H9 (cell line): ENCODE measurements at regions not wholly inside any gene's neighbourhood (a gene's known extent, or its start where the extent isn't known, plus 50 kb on each side); places are given as distances from the start of the nearest gene placed in this dataset.
A peak's percentile ranks its signal among the peaks of the same experiment; 100 is the strongest.

Experiments used
- DNase-seq: peaks from one replicate; pipeline ENCODE4 v3.0.0-alpha.2; 2017
- H2AFZ ChIP-seq: one replicate; pipeline ENCODE4 v1.6.1; 2013; ENCODE audit warnings: mild to moderate bottlenecking, low read length, control low read depth, moderate library complexity
- H2AK5ac ChIP-seq: 2 replicates; pipeline ENCODE4 v1.6.1; 2013; ENCODE audit warnings: low read length, control low read depth, mixed read lengths; ENCODE audit not compliant: insufficient read length
- H2BK120ac ChIP-seq: one replicate; pipeline ENCODE4 v1.6.1; 2013; ENCODE audit warnings: low read depth, mild to moderate bottlenecking, low read length, control low read depth, inconsistent platforms; ENCODE audit not compliant: poor library complexity, severe bottlenecking
- H2BK12ac ChIP-seq: 2 replicates; pipeline ENCODE4 v1.6.1; 2013; ENCODE audit warnings: low read length, control low read depth, mixed read lengths, low read depth; ENCODE audit not compliant: insufficient read length
- H2BK15ac ChIP-seq: 2 replicates; pipeline ENCODE4 v1.6.1; 2013; ENCODE audit warnings: low read depth, low read length, control low read depth
- H2BK20ac ChIP-seq: one replicate; pipeline ENCODE4 v1.6.1; 2013; ENCODE audit warnings: low read depth, mild to moderate bottlenecking, low read length, control low read depth, inconsistent platforms; ENCODE audit not compliant: poor library complexity, severe bottlenecking
- H2BK5ac ChIP-seq: 2 replicates; pipeline ENCODE4 v1.6.1; 2013; ENCODE audit warnings: low read length, control low read depth, mixed read lengths; ENCODE audit not compliant: insufficient read length
- H3K14ac ChIP-seq: 2 replicates; pipeline ENCODE4 v1.6.1; 2013; ENCODE audit warnings: low read length, control low read depth; ENCODE audit not compliant: insufficient read depth
- H3K18ac ChIP-seq: 2 replicates; pipeline ENCODE4 v1.6.1; 2013; ENCODE audit warnings: low read depth, mild to moderate bottlenecking, mixed read lengths, low read length, control low read depth; ENCODE audit not compliant: insufficient read length
- H3K23ac ChIP-seq: 2 replicates; pipeline ENCODE4 v1.6.1; 2013; ENCODE audit warnings: low read length, control low read depth, mixed read lengths, low read depth; ENCODE audit not compliant: insufficient read length
- H3K23me2 ChIP-seq: 2 replicates; pipeline ENCODE4 v1.6.1; 2013; ENCODE audit warnings: low read depth, mild to moderate bottlenecking, mixed read lengths, low read length, control low read depth; ENCODE audit not compliant: insufficient read length, poor library complexity, severe bottlenecking
- H3K27ac ChIP-seq: 2 replicates; pipeline ENCODE4 v1.5.1; 2013; ENCODE audit warnings: low read length, control low read depth, mixed read lengths, low read depth; ENCODE audit not compliant: insufficient read length
- H3K27me3 ChIP-seq: 2 replicates; pipeline ENCODE4 v1.6.1; 2013; ENCODE audit warnings: low read length, control low read depth, inconsistent platforms; ENCODE audit not compliant: insufficient read depth
- H3K4ac ChIP-seq: 2 replicates; pipeline ENCODE4 v1.6.1; 2013; ENCODE audit warnings: low read depth, mild to moderate bottlenecking, control low read depth, inconsistent platforms, low read length, moderate library complexity
- H3K4me1 ChIP-seq: 2 replicates; pipeline ENCODE4 v1.6.1; 2013; ENCODE audit warnings: low read length, control low read depth, inconsistent platforms; ENCODE audit not compliant: insufficient read depth
- H3K4me2 ChIP-seq: 2 replicates; pipeline ENCODE4 v1.6.1; 2013; ENCODE audit warnings: low read length, control low read depth, mixed read lengths; ENCODE audit not compliant: insufficient read length, insufficient read depth
- H3K56ac ChIP-seq: 2 replicates; pipeline ENCODE4 v1.6.1; 2013; ENCODE audit warnings: low read depth, mild to moderate bottlenecking, mixed read lengths, low read length, control low read depth; ENCODE audit not compliant: insufficient read length
- H3K79me1 ChIP-seq: 2 replicates; pipeline ENCODE4 v1.6.1; 2013; ENCODE audit warnings: low read depth, mild to moderate bottlenecking, moderate library complexity, low read length, control low read depth, inconsistent platforms; ENCODE audit not compliant: insufficient read depth, poor library complexity, severe bottlenecking
- H3K79me2 ChIP-seq: 2 replicates; pipeline ENCODE4 v1.6.1; 2013; ENCODE audit warnings: low read length, control low read depth, inconsistent platforms; ENCODE audit not compliant: insufficient read depth
- H3K9ac ChIP-seq: 2 replicates; pipeline ENCODE4 v1.6.1; 2013; ENCODE audit warnings: low read length, control low read depth, mixed read lengths; ENCODE audit not compliant: insufficient read length; ENCODE audit errors: extremely low read depth
- H3K9me3 ChIP-seq: one replicate; pipeline ENCODE4 v1.6.1; 2013; ENCODE audit warnings: low read depth, low read length, inconsistent platforms; ENCODE audit not compliant: control insufficient read depth
- H3T11ph ChIP-seq: one replicate; pipeline ENCODE4 v1.6.1; 2013; ENCODE audit warnings: mild to moderate bottlenecking, low read length, control low read depth, inconsistent platforms
- H4K20me1 ChIP-seq: one replicate; pipeline ENCODE4 v1.6.1; 2013; ENCODE audit not compliant: control insufficient read depth, insufficient read length, insufficient read depth
- H4K5ac ChIP-seq: 2 replicates; pipeline ENCODE4 v1.6.1; 2013; ENCODE audit warnings: low read depth, mild to moderate bottlenecking, mixed read lengths, low read length, control low read depth; ENCODE audit not compliant: insufficient read length
- H4K8ac ChIP-seq: replicated peaks from 2 replicates; pipeline ENCODE4 v1.6.1; 2013; ENCODE audit warnings: low read length, control low read depth, mixed read lengths, low read depth; ENCODE audit not compliant: insufficient read length
- H4K91ac ChIP-seq: 2 replicates; pipeline ENCODE4 v1.6.1; 2013; ENCODE audit warnings: low read depth, mild to moderate bottlenecking, moderate library complexity, mixed read lengths, low read length, control low read depth; ENCODE audit not compliant: insufficient read length
- H3K27ac Mint-ChIP-seq, 3 experiments: 2 replicates in 2 of 3; 3 replicates in 1 of 3; pipeline ENCODE4 v1.8.0; 2020 to 2021; ENCODE audit warnings: mixed read lengths in 3 of 3, mild to moderate bottlenecking in 1 of 3, moderate library complexity in 1 of 3
- H3K27me3 Mint-ChIP-seq: 2 replicates; pipeline ENCODE4 v1.8.0; 2021; ENCODE audit warnings: low read depth, mild to moderate bottlenecking, moderate library complexity, mixed read lengths
- H3K36me3 Mint-ChIP-seq, 3 experiments: 2 replicates in 2 of 3; 3 replicates in 1 of 3; pipeline ENCODE4 v1.8.0; 2020 to 2021; ENCODE audit warnings: low read depth in 3 of 3, mixed read lengths in 3 of 3; ENCODE audit not compliant: insufficient read depth in 1 of 3
- H3K4me1 Mint-ChIP-seq, 2 experiments: 2 replicates each; pipeline ENCODE4 v1.8.0; 2020; ENCODE audit warnings: mixed read lengths in 2 of 2
- H3K4me3 Mint-ChIP-seq, 2 experiments: 2 replicates in 1 of 2; 3 replicates in 1 of 2; pipeline ENCODE4 v1.8.0; 2020 to 2021; ENCODE audit warnings: mild to moderate bottlenecking in 2 of 2, mixed read lengths in 2 of 2, moderate library complexity in 1 of 2
- H3K9me3 Mint-ChIP-seq, 2 experiments: 2 replicates in 1 of 2; 3 replicates in 1 of 2; pipeline ENCODE4 v1.8.0; 2020; ENCODE audit warnings: mild to moderate bottlenecking in 2 of 2, mixed read lengths in 2 of 2, moderate library complexity in 1 of 2
- WGBS: extraction: QIAGEN DNeasy Blood & Tissue Kit; methylation state at CpG from one replicate; pipeline ENCODE4 v1.1.7; 2013; ENCODE audit warnings: missing lambda C conversion rate, low lambda C conversion rate, mixed read lengths; ENCODE audit not compliant: insufficient read length; ENCODE audit errors: extremely low coverage; 5-methylcytosine and 5-hydroxymethylcytosine counted together
- TF ChIP-seq, protein P1 (sequence below): fragments of 200-600 bp; sonication (generic); conservative IDR thresholded peaks from 3 replicates; pipeline ENCODE4 v1.8.0; 2021; ENCODE audit warnings: antibody characterized with exemption, mild to moderate bottlenecking

DNA sequence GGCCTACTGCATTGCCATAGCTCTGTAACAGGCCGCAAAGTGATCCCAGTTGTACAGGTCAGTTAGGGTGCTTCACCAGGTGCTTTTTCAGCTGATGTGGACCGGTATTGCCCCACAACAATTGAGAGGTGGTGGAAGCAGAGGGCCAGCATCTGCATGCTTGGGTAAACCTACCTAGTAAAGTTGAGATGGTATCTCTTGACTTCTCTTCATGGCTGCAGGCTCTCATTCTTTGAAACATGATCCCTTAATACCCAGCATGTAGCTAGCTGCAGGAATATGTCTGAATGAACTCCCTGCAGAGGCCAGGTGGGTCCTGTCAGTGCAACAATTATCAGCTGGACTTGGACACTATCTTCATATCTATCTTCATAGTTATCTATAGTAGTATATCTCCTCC is 60.7 kb upstream of the CCDC6 start:
- H3K4me1 Mint-ChIP-seq, result peaks cover 15 to 17% of the 10 kb centered on the region in 2 experiments
- no peaks in the 10 kb centered on the region for H3K27me3 Mint-ChIP-seq
- Histone ChIP-seq H3T11ph (no peak overlapping the region), H2AK5ac (no peak overlapping the region), H3K23me2 (no peaks in the 10 kb centered on the region), H4K8ac (no peak overlapping the region), H3K27me3 (no peaks in the 10 kb centered on the region), H3K56ac (no peak overlapping the region), H3K79me1 (no peaks in the 10 kb centered on the region), H4K91ac (no peak overlapping the region), H4K5ac (no peak overlapping the region), H2BK20ac (no peak overlapping the region), H2BK5ac (no peak overlapping the region), H3K79me2 (no peaks in the 10 kb centered on the region), H3K23ac (no peak overlapping the region), H2BK15ac (no peak overlapping the region), H2BK120ac (no peak overlapping the region), H3K18ac (no peak overlapping the region), H3K27ac (no peak overlapping the region), H3K4ac (no peak overlapping the region), H3K9me3 (no peaks in the 10 kb centered on the region), H3K4me2 (no peak overlapping the region), H3K14ac (no peak overlapping the region), H3K9ac (no peak overlapping the region), H3K4me1 (peaks cover 7% of the 10 kb centered on the region; the same call in 1 of the 2 replicates), H2BK12ac (no peak overlapping the region), H4K20me1 (no peaks in the 10 kb centered on the region), H2AFZ (no peak overlapping the region)
- peak overlapping the region in 1 of 3 experiments; percentile 41; a peak in 2 of 7 replicates for H3K27ac Mint-ChIP-seq
- WGBS, result no CpG with 5 or more reads among the region's 2 CpGs
- TF ChIP-seq, protein P1, sequence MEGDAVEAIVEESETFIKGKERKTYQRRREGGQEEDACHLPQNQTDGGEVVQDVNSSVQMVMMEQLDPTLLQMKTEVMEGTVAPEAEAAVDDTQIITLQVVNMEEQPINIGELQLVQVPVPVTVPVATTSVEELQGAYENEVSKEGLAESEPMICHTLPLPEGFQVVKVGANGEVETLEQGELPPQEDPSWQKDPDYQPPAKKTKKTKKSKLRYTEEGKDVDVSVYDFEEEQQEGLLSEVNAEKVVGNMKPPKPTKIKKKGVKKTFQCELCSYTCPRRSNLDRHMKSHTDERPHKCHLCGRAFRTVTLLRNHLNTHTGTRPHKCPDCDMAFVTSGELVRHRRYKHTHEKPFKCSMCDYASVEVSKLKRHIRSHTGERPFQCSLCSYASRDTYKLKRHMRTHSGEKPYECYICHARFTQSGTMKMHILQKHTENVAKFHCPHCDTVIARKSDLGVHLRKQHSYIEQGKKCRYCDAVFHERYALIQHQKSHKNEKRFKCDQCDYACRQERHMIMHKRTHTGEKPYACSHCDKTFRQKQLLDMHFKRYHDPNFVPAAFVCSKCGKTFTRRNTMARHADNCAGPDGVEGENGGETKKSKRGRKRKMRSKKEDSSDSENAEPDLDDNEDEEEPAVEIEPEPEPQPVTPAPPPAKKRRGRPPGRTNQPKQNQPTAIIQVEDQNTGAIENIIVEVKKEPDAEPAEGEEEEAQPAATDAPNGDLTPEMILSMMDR, result no peak
- no peak for DNase-seq
- no peaks in the 10 kb centered on the region for H3K9me3 Mint-ChIP-seq
- no peaks in the 10 kb centered on the region for H3K36me3 Mint-ChIP-seq
- no peak overlapping the region for H3K4me3 Mint-ChIP-seq
